ENCODE measurements at regions not wholly inside any gene's neighbourhood (a gene's known extent, or its start where the extent isn't known, plus 50 kb on each side); places are given as distances from the start of the nearest gene placed in this dataset.
A peak's percentile ranks its signal among the peaks of the same experiment; 100 is the strongest.

GRCh38 chr6:104381907-104382306 is 477.8 kb downstream of the HACE1 start:
- Mint-ChIP-seq H3K27ac (no peak overlapping the region), H3K27me3 (ENCODE audit: low read depth) (no peaks in the 10 kb centered on the region), H3K36me3 (no peaks in the 10 kb centered on the region), H3K4me3 (no peak overlapping the region), H3K4me1 (no peaks in the 10 kb centered on the region), H3K9me3 (peaks cover 12% of the 10 kb centered on the region; the same call in 1 of the 2 replicates)
- POLR2A ChIA-PET = no interaction called here
- CTCF ChIA-PET = interaction anchor here (0.7 to 1.1 kb wide), 2 partner anchors 58 to 91 kb away, joined by 3 to 4 read pairs; no protein-coding TSS in a partner anchor
- TF ChIP-seq ZNF425 (CRISPR knock-in tag; conservative IDR thresholded peaks at IDR 0.05) (no peak), PRRX2 (CRISPR knock-in tag; IDR thresholded peaks at IDR 0.05) (no peak), MXD4 (CRISPR knock-in tag; IDR thresholded peaks at IDR 0.05; ENCODE audit: borderline replicate concordance) (no peak), ZNF671 (CRISPR knock-in tag; IDR thresholded peaks at IDR 0.05) (no peak), TCF7 (CRISPR knock-in tag; IDR thresholded peaks at IDR 0.05; ENCODE audit: low read depth) (no peak), ZNF416 (CRISPR knock-in tag; IDR thresholded peaks at IDR 0.05) (no peak), GRHL2 (CRISPR knock-in tag; IDR thresholded peaks at IDR 0.05; ENCODE audit: insufficient replicate concordance, severe bottlenecking) (no peak), OVOL2 (CRISPR knock-in tag; IDR thresholded peaks at IDR 0.05; ENCODE audit: borderline replicate concordance) (no peak), KAT7 (CRISPR knock-in tag; IDR thresholded peaks at IDR 0.05; ENCODE audit: borderline replicate concordance) (no peak), NR3C1 (CRISPR knock-in tag; conservative IDR thresholded peaks at IDR 0.05; ENCODE audit: low read depth) (no peak)
- peak; percentile 30 for DNase-seq (ENCODE audit: low spot score)
- ATAC-seq = peak; percentile 100

- Mint-ChIP-seq H3K9me3 (no peaks in the 10 kb centered on the region), H3K4me3 (no peak overlapping the region), H3K27me3 (ENCODE audit: low read depth) (no peaks in the 10 kb centered on the region), H3K27ac (no peak overlapping the region), H3K36me3 (no peaks in the 10 kb centered on the region), H3K4me1 (peaks cover 11% of the 10 kb centered on the region)
- ATAC-seq (no peak), DNase-seq (ENCODE audit: low spot score) (no peak)
- ChIA-PET CTCF (no interaction called here), POLR2A (no interaction called here)
- TF ChIP-seq PREB (CRISPR knock-in tag; IDR thresholded peaks at IDR 0.05; ENCODE audit: borderline replicate concordance) (no peak), USF2 (CRISPR knock-in tag; IDR thresholded peaks at IDR 0.05) (no peak), CREM (CRISPR knock-in tag; IDR thresholded peaks at IDR 0.05) (no peak), ZNF121 (CRISPR knock-in tag; IDR thresholded peaks at IDR 0.05) (no peak), ATF2 (CRISPR knock-in tag; IDR thresholded peaks at IDR 0.05; ENCODE audit: borderline replicate concordance, low read depth) (no peak), MAX (CRISPR knock-in tag; IDR thresholded peaks at IDR 0.05) (no peak), NFATC4 (CRISPR knock-in tag; IDR thresholded peaks at IDR 0.05) (no peak), ZNF671 (CRISPR knock-in tag; IDR thresholded peaks at IDR 0.05) (no peak), HMGA2 (CRISPR knock-in tag; IDR thresholded peaks at IDR 0.05) (no peak), FOXP4 (CRISPR knock-in tag; IDR thresholded peaks at IDR 0.05) (no peak), ELF4 (CRISPR knock-in tag; IDR thresholded peaks at IDR 0.05; ENCODE audit: low read depth) (no peak), ZNF281 (CRISPR knock-in tag; IDR thresholded peaks at IDR 0.05) (no peak), E2F4 (CRISPR knock-in tag; IDR thresholded peaks at IDR 0.05; ENCODE audit: borderline replicate concordance, low read depth) (no peak)
These were observed 494.1 kb downstream of the HACE1 start for GRCh38 chr6:104365451-104366234.

Data from WTC11 (cell line).